GM21723 (cell line): ENCODE measurements at regions not wholly inside any gene's neighbourhood (a gene's known extent, or its start where the extent isn't known, plus 50 kb on each side); places are given as distances from the start of the nearest gene placed in this dataset.

Source experiments
- ATAC-seq: cut with Tn5 transposase; IDR thresholded peaks from one replicate; pipeline ENCODE4 v1.9.1; 2021; ENCODE audit warnings: mild to moderate bottlenecking, moderate library complexity; ENCODE audit not compliant: unreplicated experiment

DNA sequence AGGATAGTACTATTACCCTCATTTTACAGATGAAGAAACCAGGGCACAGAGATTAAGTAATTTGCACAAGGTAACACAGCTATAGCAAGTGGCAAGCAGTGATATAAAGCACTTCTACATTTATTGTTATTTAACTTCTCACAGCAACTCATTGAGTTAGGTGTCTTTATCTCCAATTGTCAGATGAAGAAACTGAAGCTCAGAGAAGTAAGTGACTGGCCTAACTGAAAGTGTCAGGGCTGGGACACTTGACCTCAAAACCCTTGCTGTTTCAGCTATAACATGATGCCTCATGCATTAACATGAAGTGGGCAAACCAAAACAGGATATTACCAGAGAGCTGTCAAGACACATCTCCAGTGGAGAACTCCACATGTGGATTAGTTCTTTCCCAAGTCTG is 65.8 kb upstream of the LEKR1 start:
- peak; percentile 97 for ATAC-seq

DNA sequence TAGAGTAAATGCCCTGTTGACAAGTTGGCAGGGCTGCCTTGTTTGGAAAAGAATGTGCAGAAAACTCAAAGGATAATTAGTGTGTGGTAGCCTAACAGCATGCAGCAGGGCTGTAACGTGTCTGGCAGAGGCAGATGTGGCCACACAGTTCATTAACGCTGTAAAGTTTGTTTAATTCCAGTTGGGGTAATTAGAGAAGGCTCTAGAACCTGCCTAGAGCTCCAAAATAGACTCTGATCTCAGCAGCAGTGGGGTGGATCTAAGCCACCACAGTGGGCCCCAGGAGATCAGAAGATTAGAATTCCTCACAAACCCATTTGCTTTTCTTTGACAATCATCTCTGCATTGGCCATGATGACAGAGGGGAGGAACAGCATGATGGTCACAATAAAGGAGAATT is 65.1 kb upstream of the LEKR1 start:
- ATAC-seq, result peak; percentile 17

DNA sequence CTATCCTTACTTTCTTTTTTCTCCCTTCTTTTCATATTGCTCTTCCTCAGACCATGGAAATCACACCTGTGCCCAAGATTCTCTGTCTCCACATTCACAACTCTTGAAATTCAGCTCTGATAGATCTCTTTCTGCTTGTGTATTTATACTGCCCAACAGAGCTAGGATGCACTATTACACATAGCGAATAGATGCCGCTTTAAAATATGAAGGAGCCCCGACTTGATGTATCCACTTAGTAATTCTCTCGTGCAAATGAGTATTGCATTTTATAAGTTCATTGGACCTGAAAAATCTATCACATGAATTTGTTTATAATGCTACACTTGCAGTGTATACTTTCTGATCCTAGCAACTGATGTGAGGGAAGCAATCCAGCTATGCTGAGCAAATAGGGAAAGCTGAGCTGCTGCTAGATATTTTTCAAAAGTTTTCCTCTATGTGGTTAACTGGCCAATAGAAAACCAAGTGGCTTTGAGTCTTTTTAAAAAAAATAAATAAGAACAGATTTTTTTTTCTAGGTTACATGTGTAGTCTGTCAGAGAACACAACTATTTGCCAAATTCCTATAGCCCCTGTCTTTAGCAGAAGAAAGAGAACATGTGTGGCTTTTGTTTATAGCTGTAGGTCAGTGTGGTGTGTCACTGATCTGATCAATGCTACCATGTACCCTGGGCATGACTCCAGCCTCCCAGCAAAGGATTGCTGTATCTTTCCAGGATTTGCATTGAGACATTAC is 64.3 kb upstream of the LEKR1 start:
- no peak for ATAC-seq

- no peak for ATAC-seq
Observed at GRCh38 chr3:156762631-156763185, 63.4 kb upstream of the LEKR1 start.

- ATAC-seq, result no peak
Observed at GRCh38 chr3:156763386-156763785, 62.8 kb upstream of the LEKR1 start.

DNA sequence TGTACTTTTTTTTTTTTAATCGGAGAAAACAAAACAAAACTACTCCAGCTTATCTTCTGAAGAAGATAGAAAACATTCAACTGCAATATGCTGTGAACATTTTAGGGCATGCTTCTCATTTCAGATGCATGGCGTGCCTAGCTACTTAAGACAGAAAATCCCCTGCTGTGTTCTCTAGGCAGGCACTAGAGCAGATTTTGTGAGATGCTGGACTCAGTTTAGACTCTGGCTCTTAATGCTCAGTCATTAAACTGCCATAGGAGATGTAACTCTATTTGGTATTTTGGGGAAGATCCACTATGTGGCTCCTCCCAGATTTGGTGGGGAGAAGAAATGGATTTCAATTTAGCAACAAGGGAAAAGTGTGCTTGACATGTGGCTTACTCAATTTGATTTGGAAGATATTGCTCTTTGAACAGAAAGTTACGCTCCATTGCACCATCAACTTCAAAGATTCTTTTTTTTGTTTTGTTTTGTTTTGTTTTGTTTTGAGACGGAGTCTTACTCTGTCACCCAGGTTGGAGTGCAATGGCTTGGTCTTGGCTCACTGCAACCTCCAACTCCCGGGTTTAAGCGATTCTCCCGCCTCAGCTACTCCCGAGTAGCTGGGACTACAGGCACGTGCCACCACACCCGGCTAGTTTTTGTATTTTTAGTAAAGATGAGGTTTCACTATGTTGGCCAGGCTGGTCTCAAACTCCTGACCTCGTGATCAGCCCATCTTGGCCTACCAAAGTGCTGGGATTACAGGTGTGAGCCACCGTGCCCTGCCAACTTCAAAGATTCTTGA is 62.0 kb upstream of the LEKR1 start:
- no peak for ATAC-seq

DNA sequence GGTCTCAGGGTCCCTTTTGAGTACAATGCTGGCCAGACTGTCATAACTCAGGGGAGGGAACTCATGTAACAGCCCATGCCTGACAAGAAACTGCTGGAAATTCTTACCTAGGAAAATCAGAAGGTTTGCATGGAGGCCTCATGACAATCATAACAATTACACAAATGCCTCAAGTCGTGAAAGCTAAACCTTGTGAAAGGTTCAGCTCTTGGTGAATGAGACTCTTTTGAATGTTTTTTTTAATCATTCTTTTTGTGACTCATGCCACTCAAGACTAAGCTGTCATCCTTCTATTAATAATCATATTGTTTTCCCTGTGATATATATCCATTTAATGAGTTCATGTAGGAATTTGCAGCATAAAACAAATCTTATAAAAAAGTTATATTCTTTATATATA is 61.4 kb upstream of the LEKR1 start:
- no peak for ATAC-seq

GRCh38 chr3:156768390-156768789 is 57.8 kb upstream of the LEKR1 start:
- ATAC-seq, result no peak

- ATAC-seq, result no peak
Observed at GRCh38 chr3:156769721-156770654, 56.2 kb upstream of the LEKR1 start.

DNA sequence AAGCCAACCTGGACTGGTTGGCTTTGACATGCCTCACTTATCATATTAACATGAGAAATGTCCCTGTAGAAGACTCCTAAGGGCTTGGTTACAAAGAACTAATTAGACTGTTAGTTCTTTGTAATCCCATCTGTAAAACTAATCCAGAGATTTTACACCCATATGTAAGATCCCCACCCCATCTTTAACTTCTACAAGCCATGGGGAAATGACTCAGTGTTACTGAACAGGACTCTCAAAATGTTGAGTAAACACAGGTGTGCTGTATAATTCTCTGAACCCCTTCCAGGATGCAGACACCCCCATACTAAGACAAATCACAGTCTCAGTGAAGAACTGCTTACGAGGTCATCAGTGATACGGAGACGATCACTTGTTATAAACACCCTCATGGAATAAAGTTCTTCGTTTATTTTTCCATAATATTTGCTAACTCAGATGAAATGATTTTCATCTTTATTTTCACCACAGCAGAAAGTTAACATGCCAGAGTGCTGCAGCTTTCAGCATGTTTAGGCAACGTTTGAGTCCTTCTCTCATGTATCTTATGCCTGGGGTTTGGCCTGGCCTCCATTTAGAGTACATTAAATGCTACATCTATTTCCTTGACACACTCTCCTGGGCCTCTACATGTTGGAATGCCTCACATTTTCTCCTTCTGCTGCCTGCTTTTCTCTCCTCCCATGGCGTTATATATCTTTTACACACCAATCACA is 55.3 kb upstream of the LEKR1 start:
- no peak for ATAC-seq

GRCh38 chr3:156772588-156773206 is 53.5 kb upstream of the LEKR1 start:
- no peak for ATAC-seq

DNA sequence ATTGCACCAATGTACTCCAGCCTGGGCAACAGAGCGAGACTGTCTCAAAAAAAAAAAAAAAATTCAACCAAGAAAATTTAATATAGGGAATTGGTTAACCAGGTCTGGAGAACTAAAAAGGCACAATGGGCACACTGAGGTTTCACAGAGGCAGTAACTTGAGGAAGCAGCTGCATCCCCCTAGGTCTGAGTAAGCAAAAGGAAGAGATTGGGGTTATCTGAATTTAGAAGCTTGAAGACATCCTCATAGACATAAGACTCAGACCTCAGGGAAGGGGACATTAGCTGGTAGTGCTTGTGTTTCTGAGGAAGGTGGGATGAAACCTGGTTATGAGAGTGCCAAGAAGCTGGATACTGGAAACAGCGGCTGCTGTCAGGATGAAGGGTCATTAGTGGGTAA is 50.1 kb upstream of the LEKR1 start:
- no peak for ATAC-seq
